Stimulated activated CD8-positive, alpha-beta memory T cell treated with anti-CD3 and anti-CD28 coated beads, Interleukin-12 subunit alpha, Interleukin-12 subunit beta, amount 100 ng/mL, for 24 hours (primary cell): ENCODE measurements at regions not wholly inside any gene's neighbourhood (a gene's known extent, or its start where the extent isn't known, plus 50 kb on each side); places are given as distances from the start of the nearest gene placed in this dataset.
"Not testable (repeated sequence)": the region's sequence is repeated elsewhere in the genome, so short reads cannot be mapped to it uniquely, and the experiment has no call there.

Experiments
- DNase-seq: peaks from one replicate; pipeline ENCODE4 v3.0.0-alpha.2; 2020; ENCODE audit errors: extremely low read depth

- DNase-seq = no peak
These were observed 54.8 kb downstream of the OTUD1 start for GRCh38 chr10:23493711-23494110.

- no peak for DNase-seq
These were observed 57.9 kb downstream of the OTUD1 start for GRCh38 chr10:23496727-23497126.

- no peak for DNase-seq
These were observed 60.7 kb downstream of the OTUD1 start for GRCh38 chr10:23499372-23500132.

- DNase-seq = no peak
These were observed 67.1 kb downstream of the OTUD1 start for GRCh38 chr10:23505797-23506465.

GRCh38 chr10:23512355-23513058, 73.6 kb downstream of the OTUD1 start:
- DNase-seq = no peak

GRCh38 chr10:23513621-23514020, 74.7 kb downstream of the OTUD1 start:
- DNase-seq = not testable (repeated sequence)

- no peak for DNase-seq
These were observed 75.4 kb downstream of the OTUD1 start for GRCh38 chr10:23514321-23514720.

- no peak for DNase-seq
These were observed 77.7 kb downstream of the OTUD1 start for GRCh38 chr10:23516530-23516929.

- no peak for DNase-seq
These were observed 78.3 kb downstream of the OTUD1 start for GRCh38 chr10:23517155-23517554.

- no peak for DNase-seq
These were observed 82.9 kb downstream of the OTUD1 start for GRCh38 chr10:23521735-23522134.

GRCh38 chr10:23522345-23522744, 83.5 kb downstream of the OTUD1 start:
- DNase-seq = no peak

GRCh38 chr10:23523251-23523650, 84.4 kb downstream of the OTUD1 start:
- DNase-seq = no peak

GRCh38 chr10:23525406-23525805, 86.5 kb downstream of the OTUD1 start:
- no peak for DNase-seq

- DNase-seq = no peak
These were observed 89.5 kb downstream of the OTUD1 start for GRCh38 chr10:23528419-23528818.

- no peak for DNase-seq
These were observed 90.8 kb downstream of the OTUD1 start for GRCh38 chr10:23529625-23530024.

GRCh38 chr10:23530079-23530478, 91.2 kb downstream of the OTUD1 start:
- no peak for DNase-seq

GRCh38 chr10:23533212-23533611, 94.3 kb downstream of the OTUD1 start:
- no peak for DNase-seq

- no peak for DNase-seq
These were observed 95.5 kb downstream of the OTUD1 start for GRCh38 chr10:23534326-23534725.

- DNase-seq = no peak
These were observed 95.9 kb downstream of the OTUD1 start for GRCh38 chr10:23534761-23535160.

GRCh38 chr10:23535381-23535780, 96.5 kb downstream of the OTUD1 start:
- DNase-seq = no peak

- DNase-seq = no peak
These were observed 100.1 kb downstream of the OTUD1 start for GRCh38 chr10:23538968-23539367.

- DNase-seq = no peak
These were observed 101.6 kb downstream of the OTUD1 start for GRCh38 chr10:23540401-23541030.
